GM21528 (cell line): ENCODE measurements at regions not wholly inside any gene's neighbourhood (a gene's known extent, or its start where the extent isn't known, plus 50 kb on each side); places are given as distances from the start of the nearest gene placed in this dataset.

Experiments
- ATAC-seq: cut with Tn5 transposase; IDR thresholded peaks from one replicate; pipeline ENCODE4 v1.9.1; 2021; ENCODE audit warnings: mild to moderate bottlenecking, moderate library complexity; ENCODE audit not compliant: unreplicated experiment, low FRiP score

DNA sequence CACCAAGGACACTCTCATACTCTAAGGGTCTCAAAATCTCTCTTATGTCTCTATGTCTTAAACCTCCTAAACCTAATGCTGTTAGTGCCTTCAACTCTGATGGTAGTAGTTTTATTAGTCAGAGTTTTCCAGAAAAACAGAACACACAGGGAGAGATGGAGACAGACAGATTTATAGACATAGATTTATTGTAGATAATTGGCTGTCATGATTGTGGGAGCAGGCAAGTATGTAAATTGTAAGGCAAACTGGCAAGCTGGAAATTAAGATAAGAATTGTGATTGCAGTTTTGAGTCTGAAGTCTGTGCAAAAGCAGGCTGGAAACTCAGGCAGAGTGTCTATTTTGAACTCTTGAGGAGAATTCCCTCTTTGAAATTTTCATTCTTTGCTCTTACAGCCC is 96.3 kb upstream of the ROBO1 start:
- ATAC-seq = no peak

DNA sequence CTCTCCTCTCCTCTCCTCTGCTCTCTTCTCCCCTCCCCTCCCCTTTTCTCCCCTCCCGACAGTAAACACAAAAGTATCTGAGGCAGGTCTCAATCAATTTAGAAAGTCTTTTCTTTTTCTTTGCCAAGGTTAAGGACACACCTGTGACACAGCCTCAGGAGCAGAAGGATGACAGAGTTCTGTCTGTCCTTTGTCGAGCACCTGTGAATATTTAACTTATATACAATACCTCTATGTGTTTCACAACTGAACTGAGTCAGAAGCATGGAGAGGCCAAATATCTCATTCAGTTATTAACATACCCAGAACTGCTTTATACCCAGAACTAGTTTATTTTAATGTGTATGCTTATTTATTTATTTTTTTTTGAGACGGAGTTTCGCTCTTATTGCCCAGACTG is 81.1 kb upstream of the ROBO1 start:
- no peak for ATAC-seq

DNA sequence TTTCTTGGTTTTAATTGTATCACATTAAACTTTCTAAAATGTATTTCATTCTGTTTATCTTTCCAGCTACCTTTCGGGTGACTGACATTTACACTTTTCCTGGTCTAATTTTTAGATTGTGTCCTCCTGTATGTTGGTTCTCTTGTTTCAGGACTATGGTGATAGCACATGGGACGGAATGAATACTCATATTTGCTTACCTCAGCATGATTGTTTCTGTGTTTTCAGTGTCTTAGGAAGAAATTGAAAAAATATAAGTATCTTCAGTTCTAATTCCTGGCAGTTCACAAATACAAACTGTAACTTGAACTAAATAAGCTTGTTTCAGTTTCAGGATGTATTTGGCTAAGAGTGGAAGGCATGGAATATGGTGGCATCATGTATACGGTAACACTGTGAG is 80.1 kb upstream of the ROBO1 start:
- ATAC-seq = no peak

DNA sequence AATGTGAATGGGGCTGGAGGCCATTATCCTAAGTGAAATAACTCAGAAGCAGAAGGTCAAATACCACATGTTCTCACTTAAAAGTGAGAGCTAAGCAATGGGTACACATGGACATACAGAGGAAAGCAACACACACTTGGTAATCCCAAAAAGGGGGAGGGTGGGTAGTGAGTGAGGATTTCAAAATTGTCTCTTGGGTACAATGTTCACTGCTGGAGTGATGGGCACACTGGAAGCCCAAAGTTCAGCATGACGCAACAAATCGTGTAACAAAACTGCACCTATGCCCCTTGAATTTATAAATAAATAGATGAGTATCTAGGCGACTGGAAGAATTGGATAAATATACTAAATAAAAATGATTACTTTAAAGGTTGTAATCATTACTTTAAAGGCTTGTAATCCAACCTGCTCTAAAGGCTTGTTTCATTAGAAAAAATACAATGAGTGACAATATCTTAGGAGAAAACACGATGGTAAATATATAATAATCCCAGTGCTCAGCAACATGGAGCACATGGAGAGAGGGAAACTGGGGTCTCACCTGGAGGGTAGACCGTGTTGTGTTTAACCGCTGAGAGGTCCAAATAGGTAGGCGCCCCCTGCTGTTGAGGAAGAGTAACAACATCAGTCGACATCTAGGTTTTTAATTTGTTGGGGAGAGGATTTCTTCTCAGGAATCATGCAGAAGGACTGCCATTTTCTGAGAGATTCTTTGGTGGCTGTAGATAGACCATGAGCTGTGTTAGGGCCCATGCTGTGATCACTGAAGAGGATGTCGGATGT is 78.5 kb upstream of the ROBO1 start:
- no peak for ATAC-seq

DNA sequence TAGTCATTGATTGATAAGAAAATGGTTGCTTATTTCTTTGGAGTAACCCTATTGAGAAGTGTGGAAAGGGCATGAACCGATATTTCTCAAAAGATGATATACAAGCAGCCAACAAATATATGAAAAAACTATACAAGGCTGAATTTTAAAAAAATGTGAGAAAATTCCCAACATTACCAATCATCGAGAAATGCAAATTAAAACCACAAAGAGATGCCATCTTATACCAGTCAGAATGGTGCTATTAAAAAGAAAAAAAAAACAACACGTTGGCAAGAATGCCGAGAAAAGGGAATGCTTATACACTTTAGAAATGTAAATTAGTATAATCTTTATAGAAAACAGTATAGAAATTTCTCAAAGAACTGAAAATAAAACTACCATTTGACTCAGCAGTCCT is 77.7 kb upstream of the ROBO1 start:
- no peak for ATAC-seq

DNA sequence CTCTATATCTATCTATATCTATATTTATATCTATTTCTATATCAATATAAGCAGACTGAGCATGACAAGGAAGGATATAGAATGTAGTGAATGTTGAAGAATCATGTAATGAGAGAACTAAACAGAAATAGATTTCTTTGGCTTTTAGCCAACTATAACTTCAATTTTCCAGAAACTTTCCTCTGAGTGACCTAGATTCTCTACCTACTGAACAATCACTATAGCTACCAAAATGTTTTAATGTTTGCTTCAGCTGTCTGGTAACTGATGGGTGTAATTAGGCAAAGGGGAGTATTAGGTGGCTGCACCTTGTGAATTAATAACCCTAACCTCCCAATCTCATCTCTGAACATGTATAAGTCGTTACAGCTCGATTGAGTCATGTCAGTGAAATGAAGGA is 76.4 kb upstream of the ROBO1 start:
- ATAC-seq = no peak

DNA sequence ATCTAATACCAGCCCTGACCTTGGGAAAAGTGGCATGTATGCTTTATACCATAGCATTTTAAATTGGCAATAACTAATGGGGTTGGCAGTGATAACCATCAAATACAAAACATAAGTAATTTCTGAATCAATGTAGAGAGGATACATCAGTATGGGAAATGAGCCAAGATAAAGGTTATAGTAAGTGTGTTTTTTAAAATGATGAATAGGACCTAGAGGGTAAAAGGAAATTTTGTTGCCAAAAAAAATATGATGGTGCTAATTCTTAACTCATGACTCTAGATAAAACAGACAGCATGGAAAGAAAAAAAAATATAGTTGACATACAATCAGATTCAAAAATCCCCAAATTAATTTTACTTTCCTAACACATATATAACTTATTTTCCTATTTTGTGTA is 75.4 kb upstream of the ROBO1 start:
- ATAC-seq = no peak

DNA sequence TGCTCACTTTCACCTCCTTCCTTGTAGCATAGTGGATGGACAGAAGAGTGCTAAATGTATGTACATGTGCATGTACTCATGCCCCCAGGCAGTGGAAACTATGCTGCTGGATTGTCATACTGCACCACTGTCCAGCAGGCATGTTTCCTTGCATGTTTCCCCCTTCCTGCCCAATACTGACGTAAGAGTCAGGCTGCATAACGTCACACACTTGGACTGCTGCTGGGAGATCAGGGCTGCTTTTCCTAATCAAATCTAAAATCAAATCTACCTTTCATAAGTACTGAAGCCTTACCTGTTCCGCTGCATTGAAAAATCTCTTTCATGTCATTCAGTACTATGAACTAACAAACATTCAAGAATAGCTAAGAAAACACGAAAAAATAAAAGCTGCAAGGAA is 67.9 kb upstream of the ROBO1 start:
- ATAC-seq = no peak

DNA sequence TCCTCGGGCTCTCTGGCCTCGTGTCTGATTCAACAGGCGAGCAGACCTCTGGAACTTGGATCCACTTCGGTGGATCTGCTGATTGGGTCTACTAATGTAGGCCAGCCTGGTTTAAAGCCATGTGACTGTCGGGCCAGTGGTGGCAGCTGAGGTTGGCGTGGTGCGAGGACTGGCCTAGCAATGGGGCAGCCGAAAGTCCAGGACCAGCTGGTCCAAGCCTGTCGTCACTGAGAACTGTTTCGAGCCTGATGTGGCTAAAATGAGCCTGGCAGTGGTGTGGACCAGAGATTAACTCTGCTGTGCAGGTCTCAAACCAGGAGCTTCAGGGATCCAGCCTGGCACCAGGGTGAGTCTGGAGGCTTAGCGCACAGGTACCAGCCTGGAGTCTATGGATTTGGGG is 56.4 kb upstream of the ROBO1 start:
- no peak for ATAC-seq

DNA sequence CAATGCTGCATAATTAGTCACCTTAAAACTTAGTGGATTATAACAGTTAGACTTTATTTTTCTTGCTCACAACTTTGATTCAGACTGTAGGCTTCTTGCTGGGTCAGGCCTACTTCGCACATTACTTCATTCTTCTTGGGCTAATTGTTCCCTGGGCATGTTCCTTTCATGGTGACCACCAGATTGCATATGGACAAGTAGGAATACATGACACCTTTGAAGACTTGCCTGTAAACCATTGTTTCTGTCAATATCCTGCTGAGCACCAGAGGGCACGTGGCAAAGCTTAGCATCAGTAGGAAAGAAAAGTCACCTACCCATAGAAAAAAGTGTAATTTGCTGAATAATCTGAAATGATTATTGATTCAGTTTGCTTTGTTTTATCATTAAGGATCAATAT is 54.3 kb upstream of the ROBO1 start:
- no peak for ATAC-seq

DNA sequence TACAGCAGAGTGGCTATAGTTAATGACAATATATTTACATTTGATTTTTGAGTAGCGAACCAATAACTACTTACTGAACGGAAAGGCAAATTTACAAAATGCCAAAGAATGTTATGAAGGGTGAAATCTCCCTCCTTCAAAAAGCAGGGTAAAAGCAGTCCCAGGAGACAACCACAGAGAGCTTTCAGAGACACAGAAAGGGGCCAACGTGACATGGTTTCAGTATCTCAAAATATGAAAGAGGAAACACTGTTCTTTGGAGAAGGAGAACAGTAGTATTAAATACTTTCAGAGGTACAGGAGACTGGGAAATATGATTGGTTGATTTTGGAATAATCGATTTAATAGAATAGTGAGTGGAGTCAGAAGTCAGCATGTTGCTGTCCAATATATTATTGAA is 52.3 kb upstream of the ROBO1 start:
- no peak for ATAC-seq

DNA sequence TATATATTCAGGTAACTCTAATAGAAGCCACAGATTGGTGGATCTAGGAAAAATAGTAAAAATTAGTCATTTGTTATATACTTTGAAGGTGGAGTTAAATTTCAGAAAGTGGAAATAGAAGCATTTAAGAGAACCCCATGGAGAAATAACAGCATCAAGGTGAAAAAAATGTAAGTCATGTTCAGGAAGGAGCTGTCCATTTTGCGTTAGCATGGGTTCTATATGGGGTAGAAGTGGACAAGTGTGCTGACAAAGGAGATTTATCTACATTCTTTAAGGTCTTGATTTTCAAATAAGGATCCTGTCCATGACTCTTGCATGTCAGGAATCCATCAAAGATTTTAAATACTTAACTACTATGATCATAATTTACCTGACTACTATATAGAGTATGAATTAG is 50.2 kb upstream of the ROBO1 start:
- no peak for ATAC-seq
